Aorta (tissue), 5 donors: ENCODE measurements at regions not wholly inside any gene's neighbourhood (a gene's known extent, or its start where the extent isn't known, plus 50 kb on each side); places are given as distances from the start of the nearest gene placed in this dataset.
A peak's percentile ranks its signal among the peaks of the same experiment; 100 is the strongest.

Source experiments
- ATAC-seq: fragments of 200-7000 bp; cut with Tn5 transposase; one replicate; pipeline ENCODE4 v1.9.1; 2022; ENCODE audit warnings: moderate library complexity; ENCODE audit not compliant: low FRiP score
- DNase-seq, 2 donors: peaks; one replicate each; pipeline ENCODE4 v3.0.0-alpha.2; 2020
- H3K27ac ChIP-seq, 2 donors: one replicate each; pipeline ENCODE4 v1.5.1; 2013; ENCODE audit warnings: low read length in 2 of 2, mild to moderate bottlenecking in 2 of 2, moderate library complexity in 2 of 2, control low read depth in 1 of 2, inconsistent platforms in 1 of 2, low read depth in 1 of 2
- H3K27me3 ChIP-seq, 2 donors: one replicate each; pipeline ENCODE4 v1.6.1; 2013; ENCODE audit warnings: control low read depth in 1 of 2, low read length in 1 of 2, mild to moderate bottlenecking in 1 of 2, moderate library complexity in 1 of 2; ENCODE audit not compliant: insufficient read depth in 2 of 2, control insufficient read depth in 1 of 2
- H3K36me3 ChIP-seq, 2 donors: one replicate each; pipeline ENCODE4 v1.6.1; 2013; ENCODE audit warnings: control low read depth in 1 of 2, low read length in 1 of 2, mild to moderate bottlenecking in 1 of 2; ENCODE audit not compliant: insufficient read depth in 2 of 2, control insufficient read depth in 1 of 2
- H3K4me1 ChIP-seq, 2 donors: one replicate each; pipeline ENCODE4 v1.6.1; 2013; ENCODE audit warnings: low read length in 2 of 2, control low read depth in 1 of 2, mild to moderate bottlenecking in 1 of 2, moderate library complexity in 1 of 2; ENCODE audit not compliant: insufficient read depth in 2 of 2, control insufficient read depth in 1 of 2
- H3K4me3 ChIP-seq, 2 donors: one replicate each; pipeline ENCODE4 v1.5.1; 2013; ENCODE audit warnings: low read length in 2 of 2, control low read depth in 1 of 2, mild to moderate bottlenecking in 1 of 2
- H3K9me3 ChIP-seq: one replicate; pipeline ENCODE4 v1.6.1; 2013; ENCODE audit warnings: mild to moderate bottlenecking, low read length; ENCODE audit not compliant: control insufficient read depth
- WGBS, 2 donors: extraction: QIAGEN DNeasy Blood & Tissue Kit; methylation state at CpG; one replicate each; pipeline ENCODE4 v1.1.7; 2013; 5-methylcytosine and 5-hydroxymethylcytosine counted together
- intact Hi-C, 2 donors: fragments of 100-400 bp; cut with DNase I; formaldehyde crosslinking; loops; one replicate each; pipeline versions ENCODE4 v1.14.2 to v1.15.0; 2022
- donor health status: healthy with polysubstance abuse.
- donor health status: Bipolar disorder and iron deficiency.
- donor health status: DM: no; HTN: no; CAD: no.
- donor health status: DM: no; HTN: no; CAD: no.
- donor health status: DM: yes; HTN: yes; CAD: no.

DNA sequence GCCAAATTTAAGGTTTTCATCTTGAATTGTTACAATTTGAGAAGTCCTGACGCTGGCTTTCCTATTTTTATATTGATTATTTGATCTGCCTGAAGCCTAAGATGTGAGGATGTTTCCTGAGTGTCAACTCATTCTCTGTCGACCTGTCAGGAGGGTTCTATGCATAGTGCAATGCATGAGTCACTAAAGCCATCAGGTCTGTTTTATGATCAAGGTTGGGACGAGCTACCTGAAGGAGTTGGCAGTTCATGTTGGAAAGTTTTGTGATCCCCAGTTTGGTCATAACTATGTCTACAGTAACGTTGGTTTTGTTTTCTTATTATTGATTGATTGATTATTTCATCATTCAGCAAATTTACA, 71.2 kb downstream of the NABP1 start:
- Histone ChIP-seq H3K4me1 (no peaks in the 10 kb centered on the region), H3K9me3 (no peaks in the 10 kb centered on the region), H3K36me3 (no peaks in the 10 kb centered on the region), H3K4me3 (no peak overlapping the region), H3K27me3 (no peaks in the 10 kb centered on the region), H3K27ac (no peak overlapping the region)
- intact Hi-C loops, result no loop called here
- DNase-seq (no peak), ATAC-seq (no peak)
- WGBS, 2 donors, result 72 to 74% methylated on average over 4 of the region's 4 CpGs

DNA sequence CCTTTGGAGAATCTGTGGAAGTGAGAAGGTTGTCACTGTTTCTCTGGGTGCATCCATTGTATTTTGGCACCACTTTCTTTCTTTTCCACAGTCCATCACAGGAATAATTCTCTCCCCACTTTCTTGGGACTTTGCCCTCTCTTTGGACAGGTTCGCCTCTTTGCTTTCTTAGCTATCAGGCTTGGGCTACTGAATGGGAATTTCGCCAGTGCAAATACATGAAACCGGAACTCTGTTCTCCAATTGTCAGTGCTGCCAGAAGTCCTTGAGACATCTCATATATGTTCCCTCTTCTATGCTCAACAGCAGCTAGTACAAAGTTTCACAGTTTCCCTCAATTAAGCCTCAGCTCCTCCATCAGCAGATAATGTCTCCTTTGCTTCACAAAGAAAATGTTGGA, 76.2 kb downstream of the NABP1 start:
- intact Hi-C loops, result no loop called here
- WGBS, 2 donors, result 41 to 44% methylated on average over 3 of the region's 3 CpGs
- no peak overlapping the region for H3K4me3 ChIP-seq
- ATAC-seq (no peak), DNase-seq (no peak)
- H3K9me3 ChIP-seq, result no peaks in the 10 kb centered on the region
- no peak overlapping the region for H3K27ac ChIP-seq
- no peaks in the 10 kb centered on the region for H3K4me1 ChIP-seq
- H3K36me3 ChIP-seq, result no peaks in the 10 kb centered on the region
- no peaks in the 10 kb centered on the region for H3K27me3 ChIP-seq

DNA sequence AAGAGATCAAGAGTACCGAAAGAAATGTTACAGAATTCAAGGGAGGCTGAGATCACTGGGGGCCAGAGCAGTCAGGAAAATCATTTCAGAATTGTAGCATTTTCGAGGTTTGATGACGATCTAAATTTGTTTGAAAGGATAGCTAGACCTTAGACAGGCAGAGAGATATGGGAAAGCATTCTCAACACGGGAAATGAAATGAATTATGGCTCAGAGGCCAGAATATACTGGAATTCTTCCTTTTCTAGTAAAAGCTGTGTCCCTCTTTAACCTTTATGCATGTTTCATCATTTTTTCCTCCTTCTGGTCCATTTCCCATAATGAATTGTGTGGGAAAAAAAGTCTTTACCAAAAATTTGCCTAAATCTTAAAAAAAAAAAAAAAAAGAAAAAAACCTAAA, 78.8 kb downstream of the NABP1 start:
- H3K4me1 ChIP-seq, result no peaks in the 10 kb centered on the region
- H3K4me3 ChIP-seq, result no peak overlapping the region
- WGBS, 2 donors, result 34 to 49% methylated on average over 4 of the region's 4 CpGs
- no peaks in the 10 kb centered on the region for H3K36me3 ChIP-seq
- no peak overlapping the region for H3K27ac ChIP-seq
- intact Hi-C loops, result no loop called here
- no peaks in the 10 kb centered on the region for H3K9me3 ChIP-seq
- ATAC-seq (no peak), DNase-seq (no peak)
- H3K27me3 ChIP-seq, result no peaks in the 10 kb centered on the region

- intact Hi-C loops, result no loop called here
- H3K4me1 ChIP-seq, result no peaks in the 10 kb centered on the region
- no peaks in the 10 kb centered on the region for H3K9me3 ChIP-seq
- WGBS, 2 donors, result 3 to 7% methylated on average over 1 of the region's 1 CpG
- no peaks in the 10 kb centered on the region for H3K27me3 ChIP-seq
- DNase-seq (no peak), ATAC-seq (no peak)
- no peak overlapping the region for H3K27ac ChIP-seq
- H3K36me3 ChIP-seq, result no peaks in the 10 kb centered on the region
- H3K4me3 ChIP-seq, result no peak overlapping the region
These were observed 79.3 kb downstream of the NABP1 start for GRCh38 chr2:191757208-191757607.

- Histone ChIP-seq H3K9me3 (no peaks in the 10 kb centered on the region), H3K27me3 (no peaks in the 10 kb centered on the region), H3K36me3 (no peaks in the 10 kb centered on the region), H3K4me3 (no peak overlapping the region), H3K4me1 (no peaks in the 10 kb centered on the region), H3K27ac (no peak overlapping the region)
- 62 to 63% methylated on average over 13 of the region's 13 CpGs for WGBS, 2 donors
- DNase-seq (peak; percentile 42 to 60), ATAC-seq (peak; percentile 59)
- intact Hi-C loops, result no loop called here
These were observed 80.9 kb downstream of the NABP1 start for GRCh38 chr2:191758518-191759507.

- Histone ChIP-seq H3K4me3 (no peak overlapping the region), H3K9me3 (no peaks in the 10 kb centered on the region), H3K36me3 (no peaks in the 10 kb centered on the region), H3K27me3 (no peaks in the 10 kb centered on the region), H3K4me1 (no peaks in the 10 kb centered on the region), H3K27ac (no peak overlapping the region)
- intact Hi-C loops, result no loop called here
- DNase-seq, result no peak
- no peak for ATAC-seq
- 83% methylated on average over 4 of the region's 4 CpGs for WGBS, 2 donors
These were observed 81.7 kb downstream of the NABP1 start for GRCh38 chr2:191759680-191760079.

GRCh38 chr2:191760655-191761262, 82.8 kb downstream of the NABP1 start:
- Histone ChIP-seq H3K4me1 (no peaks in the 10 kb centered on the region), H3K27me3 (no peaks in the 10 kb centered on the region), H3K4me3 (no peak overlapping the region), H3K27ac (no peak overlapping the region), H3K9me3 (no peaks in the 10 kb centered on the region), H3K36me3 (no peaks in the 10 kb centered on the region)
- DNase-seq (no peak), ATAC-seq (no peak)
- intact Hi-C loops, result no loop called here
- WGBS, 2 donors, result 61 to 63% methylated on average over 4 of the region's 4 CpGs

DNA sequence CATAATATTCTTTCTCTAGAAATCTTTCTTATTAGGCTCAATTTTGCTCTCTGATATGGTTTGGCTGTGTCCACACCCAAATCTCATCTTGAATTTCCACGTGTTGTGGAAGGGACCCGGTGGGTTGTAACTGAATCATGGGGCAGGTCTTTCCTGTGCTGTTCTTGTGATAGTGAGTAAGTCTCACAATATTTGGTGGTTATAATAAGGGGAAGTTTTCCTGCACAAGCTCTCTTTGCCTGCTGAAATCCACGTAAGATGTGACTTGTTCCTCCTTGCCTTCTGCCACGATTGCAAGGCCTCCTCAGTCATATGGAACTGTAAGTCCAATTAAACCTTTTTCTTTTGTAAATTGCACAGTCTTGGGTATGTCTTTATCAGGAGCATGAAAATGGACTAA, 73.8 kb downstream of the CAVIN2 start:
- ATAC-seq (no peak), DNase-seq (no peak)
- Histone ChIP-seq H3K4me3 (no peak overlapping the region), H3K36me3 (no peaks in the 10 kb centered on the region), H3K27ac (no peak overlapping the region), H3K27me3 (no peaks in the 10 kb centered on the region), H3K9me3 (peaks cover 5% of the 10 kb centered on the region), H3K4me1 (no peaks in the 10 kb centered on the region)
- intact Hi-C loops, result no loop called here
- 91 to 94% methylated on average over 4 of the region's 4 CpGs for WGBS, 2 donors

- Histone ChIP-seq H3K27me3 (no peaks in the 10 kb centered on the region), H3K4me1 (no peaks in the 10 kb centered on the region), H3K36me3 (no peaks in the 10 kb centered on the region), H3K9me3 (peaks cover 5% of the 10 kb centered on the region), H3K27ac (no peak overlapping the region), H3K4me3 (no peak overlapping the region)
- WGBS, 2 donors, result 93 to 97% methylated on average over 2 of the region's 2 CpGs
- intact Hi-C loops, result no loop called here
- DNase-seq (no peak), ATAC-seq (no peak)
These were observed 69.5 kb downstream of the CAVIN2 start for GRCh38 chr2:191777351-191777750.
